Neural cell (in vitro differentiated cells): ENCODE measurements at regions not wholly inside any gene's neighbourhood (a gene's known extent, or its start where the extent isn't known, plus 50 kb on each side); places are given as distances from the start of the nearest gene placed in this dataset.

ENCODE experiments used
- H2AFZ ChIP-seq: fragments of 200-600, 300-800 bp; sonication (generic), shearing (Covaris generic); 2 replicates; pipeline ENCODE4 v1.6.0; 2014; ENCODE audit warnings: low read depth, mild to moderate bottlenecking, antibody characterized with exemption, low read length, moderate library complexity
- H3F3A ChIP-seq: fragments of 200-600 bp; shearing (Covaris generic); 2 replicates; pipeline ENCODE4 v1.6.1; 2016; ENCODE audit warnings: mild to moderate bottlenecking, moderate library complexity, mixed read lengths, antibody characterized with exemption, low read length; ENCODE audit not compliant: insufficient read depth, poor library complexity, severe bottlenecking
- H3K27ac ChIP-seq: fragments of 200-600, 300-800 bp; sonication (generic), shearing (Covaris generic); 2 replicates; pipeline ENCODE4 v1.5.1; 2014; ENCODE audit warnings: mild to moderate bottlenecking, low read length, moderate library complexity
- H3K27me3 ChIP-seq: fragments of 300-800, 200-600 bp; sonication (generic), shearing (Covaris generic); 2 replicates; pipeline ENCODE4 v1.6.0; 2014; ENCODE audit warnings: mild to moderate bottlenecking, low read depth, low read length, moderate library complexity; ENCODE audit not compliant: insufficient read depth
- H3K36me3 ChIP-seq: fragments of 300-800, 200-600 bp; sonication (generic), shearing (Covaris generic); 2 replicates; pipeline ENCODE4 v1.5.1; 2014; ENCODE audit warnings: mild to moderate bottlenecking, antibody characterized with exemption, low read length, moderate library complexity; ENCODE audit not compliant: insufficient read depth
- H3K4me2 ChIP-seq: fragments of 300-800, 200-600 bp; sonication (generic), shearing (Covaris generic); 2 replicates; pipeline ENCODE4 v1.6.0; 2014; ENCODE audit warnings: mild to moderate bottlenecking, low read length
- H3K4me3 ChIP-seq: fragments of 300-800, 200-600 bp; sonication (generic), shearing (Covaris generic); 2 replicates; pipeline ENCODE4 v1.5.1; 2014; ENCODE audit warnings: mild to moderate bottlenecking, low read length, moderate library complexity
- H3K79me2 ChIP-seq: fragments of 200-600 bp; shearing (Covaris generic); replicated peaks from 2 replicates; pipeline ENCODE4 v1.6.0; 2014; ENCODE audit warnings: mild to moderate bottlenecking, low read length, moderate library complexity; ENCODE audit not compliant: insufficient read depth
- H3K9ac ChIP-seq: fragments of 300-800, 200-600 bp; sonication (generic), shearing (Covaris generic); 2 replicates; pipeline ENCODE4 v1.6.1; 2016; ENCODE audit warnings: mild to moderate bottlenecking, low read length, mixed read lengths
- H3K9me2 ChIP-seq: fragments of 200-600 bp; shearing (Covaris generic); 2 replicates; pipeline ENCODE4 v1.6.1; 2016; ENCODE audit warnings: mild to moderate bottlenecking, low read length, mixed read lengths; ENCODE audit not compliant: insufficient read depth
- H3K9me3 ChIP-seq: fragments of 200-600, 300-800 bp; sonication (generic), shearing (Covaris generic); 2 replicates; pipeline ENCODE4 v1.6.1; 2016; ENCODE audit warnings: mild to moderate bottlenecking, mixed run types, low read length, moderate library complexity, mixed read lengths
- H4K20me1 ChIP-seq: fragments of 200-600 bp; shearing (Covaris generic); 2 replicates; pipeline ENCODE4 v1.6.1; 2016; ENCODE audit warnings: mild to moderate bottlenecking, mixed run types; ENCODE audit not compliant: insufficient read depth
- CTCF ChIP-seq: fragments of 450-650 bp; IDR thresholded peaks from 2 replicates; pipeline ENCODE4 v1.5.1; 2014; ENCODE audit warnings: antibody characterized with exemption, mild to moderate bottlenecking, moderate library complexity; ENCODE audit not compliant: poor library complexity, severe bottlenecking
- EP300 ChIP-seq: fragments of 450-650 bp; conservative IDR thresholded peaks from 2 replicates; pipeline ENCODE4 v1.6.1; 2014; ENCODE audit warnings: antibody characterized with exemption, mild to moderate bottlenecking, moderate library complexity; ENCODE audit not compliant: poor library complexity, severe bottlenecking
- EZH2 ChIP-seq: fragments of 200-600, 300-800 bp; shearing (Covaris generic), sonication (generic); IDR thresholded peaks from 2 replicates; pipeline ENCODE4 v1.6.1; 2014; ENCODE audit warnings: antibody characterized with exemption, low read length, borderline replicate concordance, mild to moderate bottlenecking; ENCODE audit not compliant: insufficient read depth, poor library complexity, severe bottlenecking
- MXI1 ChIP-seq: fragments of 450-650 bp; conservative IDR thresholded peaks from 2 replicates; pipeline ENCODE4 v1.6.1; 2014; ENCODE audit warnings: antibody characterized with exemption, mild to moderate bottlenecking; ENCODE audit not compliant: poor library complexity, severe bottlenecking
- POLR2AphosphoS5 ChIP-seq: IDR thresholded peaks from 2 replicates; pipeline ENCODE4 v1.6.1; 2012
- RAD21 ChIP-seq: fragments of 450-650 bp; conservative IDR thresholded peaks from 2 replicates; pipeline ENCODE4 v1.6.1; 2014; ENCODE audit warnings: antibody characterized with exemption, mild to moderate bottlenecking, moderate library complexity
- REST ChIP-seq: IDR thresholded peaks from 2 replicates; pipeline ENCODE4 v1.6.1; 2012; ENCODE audit warnings: borderline replicate concordance
- SMC3 ChIP-seq: fragments of 450-650 bp; conservative IDR thresholded peaks from 2 replicates; pipeline ENCODE4 v1.6.1; 2014; ENCODE audit warnings: antibody characterized with exemption, mild to moderate bottlenecking, moderate library complexity; ENCODE audit not compliant: poor library complexity
- TAF1 ChIP-seq: IDR thresholded peaks from 2 replicates; pipeline ENCODE4 v1.6.1; 2012; ENCODE audit warnings: low read depth

DNA sequence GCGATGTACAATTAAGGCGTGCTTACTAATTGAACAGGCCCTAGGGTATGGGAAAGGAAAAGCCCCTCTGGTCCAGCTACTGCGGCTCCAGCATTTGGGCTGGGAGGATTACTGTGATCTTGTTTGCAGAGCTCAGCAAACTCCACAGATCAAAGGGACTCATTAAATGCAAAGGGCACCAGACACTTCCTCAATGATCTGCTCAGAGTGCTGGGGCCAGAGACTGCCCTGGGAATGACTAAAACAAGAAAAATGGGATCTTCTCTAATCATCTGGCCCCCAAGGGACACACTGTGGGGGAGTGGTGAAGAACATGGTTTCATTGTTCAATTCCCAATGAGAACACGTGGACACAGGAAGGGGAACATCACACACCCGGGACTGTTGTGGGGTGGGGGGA, 85.0 kb downstream of the MARCHF4 start:
- H3K4me2 ChIP-seq: no peak overlapping the region
- no peak overlapping the region for H3K9ac ChIP-seq
- H3K4me3 ChIP-seq: no peak overlapping the region
- no peaks in the 10 kb centered on the region for H3K9me2 ChIP-seq
- no peak overlapping the region for H2AFZ ChIP-seq
- H3K79me2 ChIP-seq: no peaks in the 10 kb centered on the region
- no peaks in the 10 kb centered on the region for H3K9me3 ChIP-seq
- H3K27me3 ChIP-seq: no peaks in the 10 kb centered on the region
- no peak for TF ChIP-seq MXI1
- no peak for TF ChIP-seq POLR2AphosphoS5
- no peak for TF ChIP-seq RAD21
- TF ChIP-seq REST: no peak
- no peak for TF ChIP-seq TAF1
- TF ChIP-seq SMC3: no peak
- no peak for TF ChIP-seq EZH2
- TF ChIP-seq CTCF: no peak
- TF ChIP-seq EP300: no peak
- no peak overlapping the region for H3K27ac ChIP-seq
- H3F3A ChIP-seq: no peaks in the 10 kb centered on the region
- H4K20me1 ChIP-seq: no peaks in the 10 kb centered on the region
- H3K36me3 ChIP-seq: no peaks in the 10 kb centered on the region

- no peak overlapping the region for H3K4me2 ChIP-seq
- no peaks in the 10 kb centered on the region for H3K36me3 ChIP-seq
Measured at GRCh38 chr2:216286616-216287231, 85.6 kb downstream of the MARCHF4 start.

More at GRCh38 chr2:216286616-216287231, 85.6 kb downstream of the MARCHF4 start:
- H2AFZ ChIP-seq: no peak overlapping the region
- no peak overlapping the region for H3K4me3 ChIP-seq
- TF ChIP-seq RAD21: no peak
- no peak for TF ChIP-seq CTCF
- no peak for TF ChIP-seq TAF1
- TF ChIP-seq EZH2: no peak
- no peak for TF ChIP-seq MXI1
- no peak for TF ChIP-seq REST
- TF ChIP-seq SMC3: no peak
- TF ChIP-seq EP300: no peak
- no peak for TF ChIP-seq POLR2AphosphoS5
- no peaks in the 10 kb centered on the region for H3F3A ChIP-seq
- no peak overlapping the region for H3K9ac ChIP-seq
- no peaks in the 10 kb centered on the region for H3K9me2 ChIP-seq
- H3K27ac ChIP-seq: no peak overlapping the region
- H3K79me2 ChIP-seq: no peaks in the 10 kb centered on the region
- no peaks in the 10 kb centered on the region for H4K20me1 ChIP-seq
- H3K9me3 ChIP-seq: no peaks in the 10 kb centered on the region
- H3K27me3 ChIP-seq: no peaks in the 10 kb centered on the region
